Epidermal melanocyte (primary cell): ENCODE measurements at regions not wholly inside any gene's neighbourhood (a gene's known extent, or its start where the extent isn't known, plus 50 kb on each side); places are given as distances from the start of the nearest gene placed in this dataset.
A peak's percentile ranks its signal among the peaks of the same experiment; 100 is the strongest.

Experiments used
- DNase-seq: peaks from one replicate; pipeline ENCODE4 v3.0.0; 2011; ENCODE audit warnings: low spot score; ENCODE audit not compliant: insufficient read length

DNA sequence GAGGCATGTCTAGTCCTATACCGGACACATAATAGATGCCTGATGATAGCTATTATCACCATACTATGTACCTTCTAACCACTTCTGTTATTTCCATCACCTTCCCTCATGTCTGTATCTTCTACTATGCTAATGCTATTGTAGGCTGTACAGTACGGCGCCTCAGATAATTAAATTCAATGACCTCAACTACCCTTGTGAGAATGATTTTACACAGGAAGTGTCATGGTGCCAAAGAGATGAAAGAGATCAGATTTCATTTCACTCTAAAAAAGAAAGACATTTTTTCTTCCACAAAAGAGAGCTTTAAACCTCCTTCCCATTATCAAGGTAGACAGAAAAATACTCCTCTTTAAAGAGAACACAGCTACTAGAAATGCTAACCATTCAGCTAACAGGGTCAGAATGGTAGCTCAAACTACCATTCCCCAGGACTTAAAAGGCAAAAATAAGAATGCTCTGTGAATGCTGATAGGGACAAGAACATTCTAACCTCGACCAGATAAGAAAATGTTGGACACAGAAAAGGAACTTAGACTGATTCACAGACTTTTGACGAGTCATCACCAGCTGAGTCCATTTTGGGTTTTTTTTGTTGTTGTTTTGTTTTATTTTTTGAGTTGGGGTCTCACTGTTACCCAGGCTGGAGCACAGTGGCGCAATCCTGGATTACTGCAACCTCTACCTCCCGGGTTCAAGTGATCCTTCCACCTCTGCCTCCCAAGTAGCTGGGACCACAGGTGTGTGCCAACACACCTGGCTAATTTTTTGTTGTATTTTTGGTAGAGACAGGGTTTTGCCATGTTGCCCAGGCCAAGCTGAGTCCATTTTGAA, 99.2 kb upstream of the RAPGEF2 start:
- DNase-seq, result no peak

GRCh38 chr4:159006202-159006601, 96.7 kb upstream of the RAPGEF2 start:
- DNase-seq, result no peak

- no peak for DNase-seq
Measured at GRCh38 chr4:159008671-159009070, 94.2 kb upstream of the RAPGEF2 start.

DNA sequence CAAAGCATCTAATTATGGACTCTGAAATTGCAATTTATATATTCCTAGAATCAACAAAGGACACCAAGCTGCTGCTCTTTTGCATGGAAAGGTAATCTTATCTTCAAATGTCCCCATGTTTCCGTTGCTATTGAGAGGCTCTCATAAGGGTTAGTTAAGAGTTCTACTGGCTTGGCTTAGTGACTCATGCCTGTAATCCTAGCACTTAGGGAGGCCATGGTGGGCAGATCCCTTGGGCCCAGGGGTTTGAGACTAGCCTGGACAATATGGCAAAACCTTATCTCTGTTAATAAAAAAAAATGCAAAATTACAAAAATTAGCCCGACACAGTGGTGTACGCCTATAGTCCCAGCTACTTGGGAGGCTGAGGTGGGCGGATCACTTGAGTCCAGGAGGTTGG, 93.4 kb upstream of the RAPGEF2 start:
- no peak for DNase-seq

GRCh38 chr4:159010100-159010499, 92.8 kb upstream of the RAPGEF2 start:
- no peak for DNase-seq

GRCh38 chr4:159010563-159011260, 92.2 kb upstream of the RAPGEF2 start:
- DNase-seq, result peak; percentile 37

DNA sequence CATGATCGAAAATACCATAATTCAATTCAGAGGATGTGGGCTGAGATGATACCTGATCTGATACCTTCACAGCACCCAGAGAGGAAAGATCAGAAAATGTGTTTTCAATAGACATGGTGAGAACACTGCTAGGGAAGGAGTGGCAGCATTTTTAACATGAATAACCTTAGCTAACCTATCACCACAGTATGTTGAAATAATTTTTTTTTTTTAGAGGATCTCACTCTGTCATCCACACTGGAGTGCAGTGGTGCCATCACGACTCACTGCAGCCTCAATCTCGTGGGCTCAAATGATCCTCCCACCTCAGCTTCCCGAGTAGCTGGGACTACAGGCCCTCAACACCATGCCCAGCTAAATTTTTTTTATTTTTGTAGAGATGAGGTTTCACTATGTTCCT, 90.5 kb upstream of the RAPGEF2 start:
- DNase-seq, result no peak

DNA sequence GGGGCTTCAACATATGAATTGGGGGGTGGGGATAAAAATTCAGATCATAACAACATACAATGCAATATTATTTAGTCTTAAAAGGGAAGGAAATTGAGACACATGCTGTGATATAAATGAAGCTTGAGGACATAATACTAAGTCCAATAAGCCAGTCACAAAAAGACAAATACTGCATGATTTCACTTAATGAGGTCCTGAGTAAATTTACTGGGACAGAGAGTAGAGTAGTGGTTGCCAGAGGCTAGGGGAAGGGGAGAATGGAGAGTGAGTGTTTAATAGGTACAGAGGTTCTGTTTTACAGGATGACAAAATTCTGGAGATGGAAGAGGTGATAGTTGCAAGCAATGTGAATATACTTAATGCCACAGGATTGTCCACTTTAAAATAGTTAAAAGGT, 89.2 kb upstream of the RAPGEF2 start:
- DNase-seq, result no peak

GRCh38 chr4:159014859-159015258, 88.0 kb upstream of the RAPGEF2 start:
- no peak for DNase-seq

DNA sequence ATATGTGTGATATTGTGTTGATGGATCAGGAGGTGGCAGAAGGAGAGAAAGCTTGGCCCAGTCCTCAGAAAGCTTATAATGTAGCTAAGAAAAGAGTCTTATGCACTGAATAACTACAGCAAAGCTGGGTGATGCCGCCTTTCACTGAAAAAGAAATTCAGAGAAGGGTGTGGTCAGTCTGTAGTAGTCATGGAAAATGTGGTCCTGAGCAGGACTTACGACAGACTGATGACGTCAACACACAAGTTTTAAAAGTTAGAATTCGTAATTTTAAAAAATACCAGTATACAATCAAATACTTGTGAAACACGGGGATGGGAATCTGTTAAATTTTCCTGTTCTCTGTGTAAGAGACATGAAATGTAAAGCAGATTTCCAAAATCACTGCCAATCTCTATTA, 87.0 kb upstream of the RAPGEF2 start:
- DNase-seq, result no peak

- no peak for DNase-seq
Measured at GRCh38 chr4:159016593-159017024, 86.3 kb upstream of the RAPGEF2 start.

GRCh38 chr4:159017323-159018026, 85.4 kb upstream of the RAPGEF2 start:
- DNase-seq, result no peak

GRCh38 chr4:159018062-159018629, 84.7 kb upstream of the RAPGEF2 start:
- DNase-seq, result no peak

GRCh38 chr4:159019356-159019755, 83.5 kb upstream of the RAPGEF2 start:
- DNase-seq, result no peak

GRCh38 chr4:159021597-159022385, 81.1 kb upstream of the RAPGEF2 start:
- no peak for DNase-seq

DNA sequence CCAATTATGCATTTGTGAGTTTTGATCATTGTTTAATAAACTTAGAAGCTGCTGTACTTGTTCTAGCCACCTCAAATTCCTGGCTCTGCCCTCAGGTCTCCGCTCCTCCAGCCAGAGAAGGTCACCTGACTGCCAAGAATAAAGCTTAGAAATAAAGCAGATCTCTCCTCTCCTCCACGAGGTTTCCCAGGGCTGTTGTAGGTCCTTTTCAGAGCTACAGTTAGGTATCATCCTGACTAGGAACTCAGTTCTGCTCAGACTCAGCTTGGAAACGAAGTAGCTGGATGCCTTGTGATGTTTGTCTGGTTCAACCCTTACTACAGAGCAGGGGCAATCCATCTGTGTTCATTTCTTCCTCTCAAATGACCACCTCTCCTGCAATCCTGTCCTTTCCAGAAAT, 79.1 kb upstream of the RAPGEF2 start:
- no peak for DNase-seq

- DNase-seq, result no peak
Measured at GRCh38 chr4:159024266-159024665, 78.6 kb upstream of the RAPGEF2 start.

DNA sequence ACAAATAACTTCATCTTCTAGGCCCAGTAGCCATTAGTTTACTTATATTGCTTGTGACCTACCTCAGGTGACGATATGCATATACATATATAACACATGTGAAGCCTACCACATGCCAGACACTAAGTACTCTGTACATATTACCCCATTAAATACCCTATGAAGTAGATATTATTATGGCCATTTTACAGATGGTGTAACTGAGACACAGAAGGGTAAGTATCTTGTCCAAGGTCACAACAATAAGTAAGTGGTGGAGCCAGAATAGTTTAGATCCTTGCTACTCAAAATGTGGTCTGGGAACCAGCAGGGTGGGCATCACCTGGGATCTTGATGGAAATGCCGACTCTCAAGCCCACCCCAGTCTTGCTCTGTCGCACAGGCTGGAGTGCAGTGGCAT, 78.1 kb upstream of the RAPGEF2 start:
- DNase-seq, result no peak

- no peak for DNase-seq
Measured at GRCh38 chr4:159026329-159026728, 76.5 kb upstream of the RAPGEF2 start.

DNA sequence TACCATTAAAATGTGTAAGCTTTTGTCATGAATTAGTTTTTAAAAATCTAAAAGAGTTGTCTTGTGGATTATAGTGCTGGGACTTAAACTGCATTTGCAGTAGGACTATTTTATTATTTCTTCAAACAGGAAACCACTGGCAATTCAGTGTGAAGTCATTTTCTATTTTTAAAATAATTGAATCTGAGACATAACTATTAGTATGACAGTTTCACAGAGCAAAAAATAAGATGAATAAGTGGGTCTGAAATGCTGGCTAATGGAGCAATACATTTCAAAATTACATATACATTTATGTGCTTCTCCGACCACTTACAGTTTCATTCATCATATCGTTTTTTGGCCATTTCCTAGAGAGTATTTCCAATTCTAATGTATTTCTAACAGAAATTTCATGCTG, 75.3 kb upstream of the RAPGEF2 start:
- DNase-seq, result no peak

DNA sequence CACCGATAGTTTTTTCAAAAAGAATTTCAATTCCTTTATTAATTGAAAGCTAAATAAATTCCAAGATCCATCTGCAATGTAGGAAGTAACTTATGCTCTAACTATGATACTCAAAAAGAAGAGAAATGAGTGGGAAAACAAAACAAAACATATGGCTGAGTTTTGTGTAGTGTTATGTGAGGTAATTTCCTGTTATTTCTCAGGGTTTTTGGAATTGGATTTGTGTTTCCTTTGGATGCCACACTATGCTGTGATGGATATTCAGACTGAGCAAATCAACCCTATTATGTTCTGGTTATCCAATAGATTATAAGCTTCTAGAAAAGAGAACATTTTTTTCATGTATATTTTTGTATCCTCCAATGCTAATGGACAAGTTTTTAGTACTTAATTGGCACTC, 73.4 kb upstream of the RAPGEF2 start:
- DNase-seq, result no peak
